GM18517 (cell line): ENCODE measurements at regions not wholly inside any gene's neighbourhood (a gene's known extent, or its start where the extent isn't known, plus 50 kb on each side); places are given as distances from the start of the nearest gene placed in this dataset.
"Not testable (repeated sequence)": the region's sequence is repeated elsewhere in the genome, so short reads cannot be mapped to it uniquely, and the experiment has no call there.

Experiments used
- ATAC-seq: cut with Tn5 transposase; IDR thresholded peaks from one replicate; pipeline ENCODE4 v1.9.1; 2021; ENCODE audit warnings: mild to moderate bottlenecking, moderate library complexity; ENCODE audit not compliant: unreplicated experiment

DNA sequence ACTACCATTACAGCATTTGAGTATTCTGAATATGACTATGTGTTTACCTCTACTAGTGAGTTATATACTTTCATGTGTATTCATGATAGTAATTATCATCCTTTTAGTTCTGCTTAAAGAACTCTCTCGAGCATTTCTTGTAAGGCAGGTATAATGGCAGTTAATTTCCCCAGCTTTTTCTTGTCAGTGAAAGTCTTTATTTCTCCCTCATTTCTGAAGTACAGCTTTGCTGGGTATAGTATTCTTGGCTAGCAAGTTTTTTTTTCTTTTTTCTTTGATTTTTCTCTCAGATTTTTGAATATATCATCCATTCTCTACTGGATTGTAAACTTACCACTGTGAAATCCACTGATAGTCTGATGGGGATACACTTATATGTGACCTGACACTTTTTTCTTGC lies 165.9 kb upstream of the ARHGAP5 start:
- no peak for ATAC-seq

DNA sequence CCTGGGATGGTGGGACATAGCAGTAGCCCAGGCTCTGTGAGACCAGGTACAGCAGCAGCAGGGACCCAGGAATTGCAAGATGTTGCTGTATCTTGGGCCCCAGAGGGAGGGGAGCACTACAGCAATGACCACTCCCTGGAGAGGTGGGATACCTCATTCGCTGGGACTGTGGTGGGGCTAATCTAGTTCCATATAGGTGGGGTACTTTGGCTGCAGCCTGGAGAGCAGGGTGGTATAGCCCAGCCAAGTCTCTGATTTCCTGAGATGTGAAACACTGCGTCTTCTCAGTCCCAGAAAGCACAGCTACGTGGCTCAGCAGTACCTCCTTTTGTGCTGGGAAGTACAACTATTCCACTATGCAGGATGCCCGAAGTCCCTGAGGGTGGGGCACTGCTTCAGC lies 163.7 kb upstream of the ARHGAP5 start:
- ATAC-seq, result no peak

DNA sequence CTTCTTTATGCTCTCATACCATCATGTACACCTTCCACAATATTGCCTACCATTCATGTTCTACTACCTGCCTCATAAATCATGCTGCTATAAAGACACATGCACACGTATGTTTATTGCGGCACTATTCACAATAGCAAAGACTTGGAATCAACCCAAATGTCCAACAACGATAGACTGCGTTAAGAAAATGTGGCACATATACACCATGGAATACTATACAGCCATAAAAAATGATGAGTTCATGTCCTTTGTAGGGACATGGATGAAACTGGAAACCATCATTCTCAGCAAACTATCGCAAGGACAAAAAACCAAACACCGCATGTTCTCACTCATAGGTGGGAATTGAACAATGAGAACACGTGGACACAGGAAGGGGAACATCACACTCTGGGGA lies 158.8 kb upstream of the ARHGAP5 start:
- not testable (repeated sequence) for ATAC-seq

DNA sequence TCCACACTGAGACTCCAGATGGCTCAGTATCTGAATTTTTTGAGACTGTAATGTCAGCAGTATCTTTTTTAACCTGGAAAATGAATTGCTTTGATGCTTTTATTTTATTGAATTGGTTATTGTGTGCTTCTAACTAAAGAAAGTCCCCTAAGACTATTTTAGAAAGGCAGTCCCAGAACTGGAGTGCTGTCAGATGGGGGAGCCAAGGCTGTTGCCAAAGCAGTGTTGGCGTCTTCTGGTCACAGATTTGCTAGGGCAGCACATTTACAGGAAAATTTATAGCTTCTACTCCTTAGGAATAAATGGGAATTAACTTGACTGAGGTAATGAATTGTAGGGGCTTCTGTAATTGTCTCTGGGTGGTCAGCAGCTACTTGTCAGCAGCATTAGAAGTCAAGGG lies 157.1 kb upstream of the ARHGAP5 start:
- ATAC-seq, result no peak

DNA sequence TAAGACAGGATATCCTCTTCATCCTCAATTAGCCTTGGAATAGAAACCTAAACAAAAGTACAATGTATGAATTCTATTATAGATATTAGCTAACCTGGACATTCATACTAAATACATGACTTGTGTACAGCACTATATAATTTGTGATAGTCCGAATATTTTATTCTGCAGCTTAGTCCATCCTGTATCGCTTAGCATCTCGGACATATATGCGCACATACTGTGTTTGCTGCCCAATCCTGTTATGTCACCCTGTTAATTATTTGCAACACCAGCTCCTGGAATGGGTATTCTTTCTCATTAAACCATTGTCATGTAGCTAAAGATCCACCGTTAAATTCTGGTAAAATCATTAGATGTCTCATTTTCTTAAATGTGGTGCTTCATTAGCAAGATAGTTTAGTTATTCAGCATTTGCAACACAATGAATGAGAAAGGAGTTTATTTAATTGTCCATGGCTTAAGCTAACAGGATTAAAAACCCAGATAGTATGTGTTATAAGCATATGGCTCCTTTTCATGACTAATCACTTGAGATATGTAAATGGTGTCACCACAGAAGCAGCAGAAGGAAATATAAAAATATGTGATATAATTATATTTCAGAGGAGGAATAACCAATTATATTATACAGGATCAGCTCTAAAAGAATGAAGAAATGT lies 156.0 kb upstream of the ARHGAP5 start:
- ATAC-seq, result no peak

DNA sequence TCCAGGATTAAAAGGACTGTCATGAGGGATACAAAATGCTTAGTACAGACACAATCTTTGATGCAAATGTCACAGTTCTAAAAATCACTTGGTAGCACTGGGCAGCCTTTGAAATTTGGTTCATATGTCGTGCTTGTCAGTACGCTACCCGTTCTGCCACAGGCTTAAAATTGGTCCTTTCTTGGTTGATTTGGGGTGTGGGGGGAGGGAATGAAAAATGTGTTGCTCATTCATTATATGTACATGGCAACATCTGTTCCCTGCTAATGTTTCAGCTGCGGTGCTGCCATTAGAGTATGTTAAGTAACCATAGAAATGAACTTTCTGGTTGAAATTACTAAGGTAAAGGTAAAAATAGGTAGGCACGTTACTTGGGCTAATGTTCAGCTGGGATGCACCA lies 155.4 kb upstream of the ARHGAP5 start:
- ATAC-seq, result no peak

DNA sequence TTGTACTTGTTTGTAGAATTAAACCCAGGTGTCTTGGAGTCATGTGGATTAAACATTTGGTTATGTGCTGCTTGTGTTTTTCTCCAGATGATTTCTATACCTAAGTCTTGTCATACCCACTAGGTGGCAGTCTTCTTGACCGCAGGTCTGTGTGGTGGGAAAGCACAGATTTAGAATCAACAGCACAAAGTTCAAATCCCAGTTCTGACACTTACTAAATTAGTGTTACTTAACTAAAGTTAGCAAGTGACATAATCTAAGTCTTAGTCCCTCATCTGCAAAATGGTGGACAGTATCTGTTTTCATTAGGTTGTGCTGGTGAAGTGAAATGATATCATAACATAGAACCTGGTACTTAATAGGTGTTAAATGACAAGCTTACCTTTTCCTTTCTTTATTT lies 151.0 kb upstream of the ARHGAP5 start:
- peak; percentile 58 for ATAC-seq

DNA sequence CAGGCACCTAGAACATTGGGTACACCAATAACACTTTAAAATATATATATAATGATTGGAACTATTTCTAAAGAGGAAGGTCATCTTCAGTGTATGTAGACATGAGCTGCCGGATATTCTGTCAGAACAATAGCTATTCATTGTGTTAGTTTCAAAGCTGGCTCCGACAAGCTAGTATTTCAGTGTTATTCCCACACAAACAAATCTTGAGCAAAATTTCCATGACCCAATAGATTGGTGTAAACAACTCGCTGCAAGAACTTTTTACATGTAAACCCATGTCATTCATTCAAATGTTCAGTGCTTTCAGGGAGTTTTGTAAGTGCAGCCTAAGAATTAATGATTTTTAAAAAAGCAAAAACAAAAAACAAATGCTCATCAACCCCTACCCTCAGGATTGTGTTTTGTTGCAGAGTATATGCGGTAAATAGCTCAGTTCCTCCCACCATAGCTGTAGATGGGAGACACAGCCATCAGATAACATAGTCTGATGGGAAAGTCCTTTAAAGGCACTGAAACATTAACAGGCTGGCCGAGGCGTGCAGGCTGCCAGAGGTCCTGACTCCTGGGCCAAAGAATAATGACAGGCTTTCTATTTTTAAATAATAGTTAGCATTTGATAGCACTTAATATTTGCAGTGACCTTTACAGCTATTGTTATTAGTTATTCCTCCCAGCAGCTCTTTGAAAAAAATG lies 150.3 kb upstream of the ARHGAP5 start:
- no peak for ATAC-seq

DNA sequence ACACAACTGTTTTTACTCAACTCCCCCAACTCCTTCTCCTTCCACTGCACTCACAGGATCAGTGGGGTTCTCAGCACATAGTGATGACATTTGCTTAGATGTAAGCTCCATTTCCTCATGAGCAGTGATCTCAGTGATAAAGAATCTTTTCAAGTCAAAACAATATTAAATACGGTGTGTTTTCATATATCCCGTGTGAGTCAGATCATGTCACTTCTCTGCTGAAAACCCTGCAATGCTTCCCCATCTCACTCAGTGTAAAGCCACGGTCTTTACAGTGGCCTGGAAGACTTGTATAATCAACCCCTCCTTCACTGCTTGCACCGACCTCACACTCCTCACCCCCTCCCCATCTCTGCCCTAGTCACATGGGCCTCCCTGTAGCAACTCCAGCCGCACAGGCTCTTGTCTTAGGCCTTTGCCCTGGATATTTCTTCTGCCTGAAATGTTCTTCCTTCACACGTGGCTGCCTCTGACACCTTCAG lies 149.7 kb upstream of the ARHGAP5 start:
- ATAC-seq, result no peak

DNA sequence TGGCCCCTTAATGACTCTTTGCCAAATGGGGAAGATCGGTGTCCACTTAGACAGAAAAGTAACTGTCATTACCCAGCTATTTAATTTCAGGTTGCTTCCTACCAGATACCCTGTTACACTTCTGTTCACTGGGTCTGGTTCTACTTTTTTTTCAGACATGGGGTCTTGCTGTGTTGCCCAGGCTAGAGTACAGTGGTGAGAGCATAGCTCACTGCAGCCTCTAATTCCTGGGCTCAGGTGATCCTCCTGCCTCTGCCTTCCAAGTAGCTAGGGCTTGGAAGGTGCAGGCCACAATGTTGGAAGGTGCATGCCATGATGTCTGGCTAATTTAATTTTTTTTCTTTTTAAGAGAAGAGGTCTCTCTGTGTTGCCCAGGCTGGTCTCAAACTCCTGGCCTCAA lies 147.0 kb upstream of the ARHGAP5 start:
- ATAC-seq, result no peak

DNA sequence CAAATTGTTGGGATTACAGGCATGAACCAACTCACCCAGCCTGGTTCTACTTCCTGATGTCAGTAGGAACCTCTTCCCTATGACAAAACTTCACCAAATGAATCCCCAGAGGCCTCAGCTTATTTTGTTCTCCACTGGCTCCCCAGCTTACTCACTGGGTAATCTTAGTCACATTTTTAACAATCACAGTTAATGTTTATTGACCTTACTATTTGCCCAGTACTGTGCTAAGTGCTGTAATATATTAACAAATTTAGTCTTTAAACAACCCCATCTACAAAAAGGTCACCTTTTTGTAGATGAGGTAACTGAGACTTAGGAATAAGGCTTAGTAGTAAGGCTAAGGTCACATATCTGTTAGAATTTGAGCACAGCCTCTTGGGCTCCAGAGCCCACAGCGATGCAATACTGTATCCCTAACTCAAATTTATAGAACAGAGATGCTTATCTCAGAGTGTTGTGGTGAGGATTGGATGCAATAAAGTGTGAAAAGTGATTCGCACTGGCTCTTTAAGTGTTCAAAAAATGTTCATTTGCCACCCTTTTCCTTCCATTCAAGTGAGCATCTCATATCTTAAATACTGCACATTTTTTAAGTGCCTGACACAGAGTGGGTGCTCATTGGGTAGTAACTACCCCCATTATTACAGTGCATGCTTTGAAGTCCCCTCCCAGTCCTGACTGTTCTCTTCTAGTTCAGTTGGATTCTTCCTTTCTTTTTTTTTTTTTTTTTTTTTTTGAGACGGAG lies 146.4 kb upstream of the ARHGAP5 start:
- no peak for ATAC-seq

DNA sequence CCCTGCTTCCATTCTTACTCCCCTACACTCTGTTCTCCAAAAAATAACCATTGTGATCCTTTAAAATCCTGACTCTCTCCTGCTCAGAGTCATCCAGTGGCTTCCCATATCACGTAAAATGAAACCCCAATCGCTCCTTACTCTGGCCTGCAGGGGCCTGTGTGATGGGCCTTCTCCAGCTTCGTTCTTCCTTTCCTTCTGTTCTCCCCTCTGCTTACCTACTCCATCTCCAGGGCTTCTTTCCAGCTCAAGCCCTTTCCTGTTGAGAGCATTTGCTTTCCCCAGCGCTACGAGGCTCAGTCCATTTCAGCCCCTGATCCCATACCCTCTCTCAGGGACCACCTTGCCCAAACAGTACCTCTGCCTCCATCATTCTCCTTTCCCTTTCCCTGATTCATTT lies 144.4 kb upstream of the ARHGAP5 start:
- ATAC-seq, result no peak

DNA sequence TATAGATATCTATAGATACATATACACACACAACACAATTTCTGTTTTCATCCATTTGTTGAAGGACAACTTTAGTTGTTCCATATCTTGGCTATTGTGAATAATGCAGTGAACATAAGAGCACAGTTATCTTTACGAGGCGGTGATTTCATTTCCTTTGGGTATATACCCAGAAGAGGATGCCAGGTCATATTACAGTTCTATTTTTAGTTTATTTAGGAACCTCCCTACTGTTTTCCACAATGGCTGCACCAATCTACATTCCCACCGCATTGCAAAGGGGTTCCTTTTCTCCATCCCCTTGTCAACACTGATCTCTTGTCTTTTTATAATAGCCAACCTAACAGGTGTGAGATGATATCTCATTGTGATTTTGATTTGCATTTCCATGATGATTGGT lies 143.4 kb upstream of the ARHGAP5 start:
- ATAC-seq, result no peak

DNA sequence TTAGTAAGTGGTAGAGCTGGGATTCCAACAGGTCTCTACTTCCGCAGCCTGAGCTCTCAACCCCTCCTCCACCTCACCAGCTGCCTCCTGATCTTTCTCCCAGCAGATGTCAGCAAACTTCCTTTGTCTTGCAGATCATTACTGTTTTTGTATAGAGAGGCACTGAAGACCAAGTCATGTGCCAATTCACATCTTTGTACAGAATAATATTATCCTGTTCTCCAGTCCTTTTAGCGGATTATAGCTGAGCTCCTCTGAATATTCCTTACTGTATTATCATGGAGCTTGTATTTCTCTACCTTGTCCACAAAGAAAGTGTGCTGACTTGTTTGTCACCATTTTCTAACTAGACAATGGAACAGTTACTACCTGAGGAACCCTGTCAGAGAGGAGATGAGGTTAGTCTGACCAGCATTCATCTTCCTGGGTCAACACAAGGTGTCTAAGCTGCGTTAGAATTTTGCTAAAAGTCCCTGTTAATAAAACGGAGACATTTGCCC lies 142.3 kb upstream of the ARHGAP5 start:
- no peak for ATAC-seq

DNA sequence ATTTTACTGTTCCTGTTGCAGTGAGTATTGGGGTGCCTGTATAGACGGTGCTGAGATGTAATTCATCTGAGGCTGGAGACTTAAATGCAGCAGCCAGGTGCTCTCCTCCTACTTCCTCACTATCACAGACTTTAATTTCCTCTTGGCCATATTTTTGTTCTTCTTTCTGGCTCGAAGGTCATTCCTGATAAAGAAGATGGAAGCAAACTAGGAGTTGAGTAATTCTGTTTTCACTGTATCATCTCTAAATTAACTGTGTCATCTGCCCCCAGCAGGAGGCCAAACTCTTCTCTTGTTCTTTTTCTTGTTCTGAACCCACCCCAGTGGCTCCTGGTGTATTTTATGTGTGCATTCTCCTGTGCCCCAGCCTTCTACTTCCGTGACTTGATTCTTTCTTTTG lies 141.7 kb upstream of the ARHGAP5 start:
- no peak for ATAC-seq

DNA sequence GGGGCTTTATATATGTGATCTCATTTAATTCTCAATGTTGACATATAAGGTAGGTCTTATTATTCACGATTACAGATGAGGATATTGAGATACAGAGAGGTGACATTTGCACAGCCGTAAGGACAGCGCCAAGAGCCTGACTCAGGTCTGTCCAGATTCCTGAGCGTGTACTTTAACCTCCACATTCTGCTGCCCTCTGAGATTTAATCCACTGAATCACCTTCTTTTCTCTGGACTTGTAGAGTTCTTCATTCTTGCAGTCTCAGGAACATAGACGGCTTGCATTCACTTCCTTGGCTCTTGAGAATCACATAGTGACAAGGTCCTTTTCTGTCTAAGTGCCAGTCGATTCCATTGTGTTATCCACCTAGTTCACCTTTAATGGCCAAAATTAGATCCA lies 141.0 kb upstream of the ARHGAP5 start:
- ATAC-seq, result no peak

DNA sequence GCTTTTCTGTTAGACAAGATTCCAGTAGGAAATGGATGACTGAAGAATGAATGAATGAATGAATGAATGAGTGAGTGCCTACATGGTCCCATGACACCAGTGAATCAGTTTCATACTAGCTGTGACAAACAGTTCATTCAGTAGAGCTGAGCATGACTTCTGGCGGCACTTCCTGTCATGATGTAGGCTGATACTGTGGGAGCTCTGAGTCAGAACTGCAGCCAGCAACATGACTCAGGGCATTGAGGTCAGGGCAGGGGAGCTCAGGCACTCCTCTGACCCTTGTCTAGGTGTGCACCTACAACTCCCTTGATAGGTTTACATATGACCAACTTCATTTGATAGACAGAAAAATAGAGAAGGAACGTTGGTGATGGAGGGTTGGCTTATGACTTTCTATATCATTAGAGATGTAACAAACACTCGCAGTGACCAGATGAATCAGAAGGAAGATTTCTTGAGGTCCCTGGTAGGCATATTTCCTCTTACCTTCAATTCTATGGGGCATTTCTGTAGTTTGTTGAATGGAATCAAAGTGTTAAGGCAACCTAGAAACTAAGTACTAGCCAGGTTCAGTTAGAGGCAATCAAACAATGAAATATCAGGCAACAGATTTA lies 139.3 kb upstream of the ARHGAP5 start:
- peak; percentile 98 for ATAC-seq

DNA sequence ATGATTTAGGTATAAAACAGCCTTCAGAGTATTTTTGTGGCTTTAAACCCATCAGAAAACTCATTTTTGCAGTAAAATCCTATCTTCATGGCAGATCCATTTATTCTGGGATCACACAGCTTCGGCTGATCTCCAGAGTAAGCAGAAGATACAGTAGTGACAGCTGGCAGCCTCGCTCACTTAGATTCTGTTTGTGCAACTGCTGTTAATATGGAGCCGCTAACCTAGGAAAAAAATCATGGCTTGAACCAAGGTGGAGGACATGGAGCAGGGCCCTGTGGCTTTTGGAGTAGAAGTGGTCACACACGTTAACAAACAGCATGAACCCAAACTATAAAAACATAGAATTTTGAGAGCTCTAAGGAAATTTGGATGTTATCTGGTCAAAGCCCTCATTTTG lies 137.2 kb upstream of the ARHGAP5 start:
- no peak for ATAC-seq

DNA sequence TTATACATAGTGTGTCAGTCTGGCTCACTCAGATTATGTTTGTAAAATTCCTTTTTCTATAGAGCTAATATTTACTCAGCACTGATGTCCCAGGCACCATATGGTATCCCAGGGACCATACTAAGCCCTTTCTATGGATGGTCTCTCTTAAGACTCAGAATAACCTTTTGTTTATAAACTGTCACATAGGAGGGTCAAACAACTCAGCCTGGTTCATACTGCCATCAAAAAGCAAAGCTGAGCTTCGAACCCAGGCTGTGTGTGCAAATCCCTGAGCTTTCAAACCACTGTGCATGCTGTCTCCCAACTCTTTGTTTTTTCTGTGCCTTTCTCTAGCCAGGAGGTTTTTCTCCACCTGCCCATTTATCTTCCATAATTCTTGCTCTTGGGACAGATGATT lies 135.6 kb upstream of the ARHGAP5 start:
- no peak for ATAC-seq

DNA sequence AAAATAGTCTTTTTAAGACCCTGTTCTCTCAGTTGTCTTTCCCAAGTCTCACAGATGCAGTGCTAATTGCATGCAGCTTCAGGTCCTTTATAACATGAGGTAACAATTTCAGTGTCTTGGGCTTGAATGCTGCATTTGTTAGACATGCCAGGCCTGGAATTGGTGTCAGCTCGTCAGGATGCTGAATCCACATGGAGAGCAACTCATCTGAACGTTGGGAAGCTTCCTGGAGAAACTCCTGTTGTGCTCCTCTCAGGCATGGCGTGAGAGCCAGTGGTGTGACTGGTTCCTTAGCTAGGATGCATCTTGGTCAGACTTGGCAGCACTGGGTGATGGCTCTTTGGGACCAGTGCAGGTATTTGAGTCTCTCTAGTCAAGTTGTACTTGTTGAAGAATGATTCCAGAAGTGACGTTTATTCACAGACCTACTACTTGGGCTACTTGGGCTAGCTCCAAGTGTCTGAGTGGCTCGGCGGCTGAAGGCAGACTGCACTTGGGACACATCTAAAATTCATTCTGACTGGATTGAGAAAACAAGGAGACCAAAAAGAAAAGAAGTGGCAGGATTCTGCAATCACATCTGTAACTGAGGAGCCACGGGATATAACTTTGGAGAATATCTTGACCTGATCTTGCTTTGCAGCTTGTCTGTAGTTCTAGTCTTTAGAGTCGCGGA lies 134.8 kb upstream of the ARHGAP5 start:
- ATAC-seq, result no peak
